GM20431 (cell line): ENCODE measurements at regions not wholly inside any gene's neighbourhood (a gene's known extent, or its start where the extent isn't known, plus 50 kb on each side); places are given as distances from the start of the nearest gene placed in this dataset.
"Not testable (repeated sequence)": the region's sequence is repeated elsewhere in the genome, so short reads cannot be mapped to it uniquely, and the experiment has no call there.

Experiments
- in situ Hi-C: fragments of 300-500 bp; cut with MseI, MboI; formaldehyde crosslinking; loops from one replicate; pipeline ENCODE4 v1.15.0; 2020; ENCODE audit warnings: low sequenced_read_pairs; ENCODE audit not compliant: unreplicated experiment

- in situ Hi-C loops: no loop called here
Measured at GRCh38 chr11:15300341-15300740, 185.6 kb downstream of the INSC start.

GRCh38 chr11:15307619-15308024 lies 192.9 kb downstream of the INSC start:
- in situ Hi-C loops: no loop called here

- in situ Hi-C loops: no loop called here
Measured at GRCh38 chr11:15308840-15309239, 194.1 kb downstream of the INSC start.

DNA sequence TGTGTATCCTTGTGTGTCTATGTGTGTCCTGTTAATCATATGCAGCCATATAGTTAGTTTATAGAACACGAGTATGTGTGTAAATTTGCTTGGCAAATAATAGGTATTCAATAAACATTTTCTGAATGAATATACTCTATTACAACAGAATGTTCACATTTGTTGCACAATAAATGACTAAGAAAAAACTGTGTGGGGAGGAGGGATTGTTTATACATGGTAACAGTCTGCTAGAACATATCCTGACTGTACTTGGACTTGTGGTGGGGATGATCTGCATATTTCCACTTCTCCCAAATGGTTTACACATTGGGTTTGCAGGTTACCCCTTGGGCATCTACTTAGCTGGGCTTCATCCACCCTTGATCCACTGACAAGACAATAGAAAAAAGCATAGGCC lies 194.6 kb downstream of the INSC start:
- in situ Hi-C loops: no loop called here

- in situ Hi-C loops: no loop called here
Measured at GRCh38 chr11:15313862-15314261, 199.1 kb downstream of the INSC start.

GRCh38 chr11:15318814-15319213 lies 204.1 kb downstream of the INSC start:
- in situ Hi-C loops: no loop called here

GRCh38 chr11:15326520-15326919 lies 211.8 kb downstream of the INSC start:
- in situ Hi-C loops: no loop called here

- in situ Hi-C loops: no loop called here
Measured at GRCh38 chr11:15327786-15328231, 213.1 kb downstream of the INSC start.

DNA sequence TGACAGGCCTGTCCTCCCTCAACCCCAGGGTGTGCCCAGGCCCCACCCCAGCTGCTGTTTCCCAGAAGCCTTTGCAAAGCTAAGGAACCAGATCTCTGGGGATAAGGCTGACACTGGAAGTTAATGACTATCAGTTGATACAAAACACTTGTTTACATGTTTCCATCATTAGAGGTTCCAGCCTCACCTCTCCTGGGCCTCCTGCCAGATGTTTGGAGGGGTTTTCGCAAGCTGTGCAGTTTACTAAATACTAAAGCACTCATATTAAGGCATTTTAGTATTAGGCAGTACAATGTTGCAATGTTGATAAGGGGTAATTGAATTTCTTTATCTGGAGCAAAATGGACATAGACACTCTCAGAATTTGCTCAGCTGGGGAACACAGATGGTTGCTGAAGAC lies 218.7 kb downstream of the INSC start:
- in situ Hi-C loops: no loop called here

DNA sequence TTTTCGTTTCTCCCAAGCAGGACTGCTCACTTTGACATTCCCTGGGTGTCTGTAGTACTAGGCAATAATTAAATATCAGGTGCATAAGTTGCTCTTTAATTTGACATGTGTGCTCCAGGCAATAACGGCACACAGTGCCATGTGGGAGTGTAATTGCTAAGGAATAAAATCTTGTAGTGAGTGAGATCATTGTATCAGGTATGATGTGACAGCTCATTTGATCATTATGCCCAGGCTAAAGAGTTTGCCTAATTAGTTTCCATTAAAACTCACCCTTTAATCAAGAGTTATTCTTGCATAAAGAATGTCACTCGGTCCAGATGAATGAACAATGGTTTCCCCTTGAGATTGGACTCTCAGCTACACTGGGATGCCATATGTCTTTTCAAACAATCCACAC lies 220.0 kb downstream of the INSC start:
- in situ Hi-C loops: no loop called here

- in situ Hi-C loops: no loop called here
Measured at GRCh38 chr11:15336021-15336420, 221.3 kb downstream of the INSC start.

DNA sequence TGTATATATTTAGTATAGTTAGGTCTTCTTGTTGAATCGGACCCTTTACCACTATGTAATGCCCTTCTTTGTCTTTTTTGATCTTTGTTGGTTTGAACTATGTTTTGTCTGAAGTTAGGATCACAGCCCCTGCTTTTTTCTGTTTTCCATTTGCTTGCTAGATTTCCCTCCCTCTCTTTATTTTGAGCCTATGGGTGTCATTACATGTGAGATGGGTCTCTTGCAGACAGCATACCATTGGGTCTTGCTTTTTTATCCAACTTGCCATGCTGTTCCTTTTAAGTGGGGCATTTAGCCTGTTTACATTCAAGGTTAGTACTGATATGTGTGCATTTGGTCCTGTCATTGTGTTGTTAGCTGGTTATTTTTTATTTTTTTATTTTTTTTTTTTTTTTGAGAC lies 224.6 kb downstream of the INSC start:
- in situ Hi-C loops: no loop called here

- in situ Hi-C loops: no loop called here
Measured at GRCh38 chr11:15341587-15341986, 226.9 kb downstream of the INSC start.

DNA sequence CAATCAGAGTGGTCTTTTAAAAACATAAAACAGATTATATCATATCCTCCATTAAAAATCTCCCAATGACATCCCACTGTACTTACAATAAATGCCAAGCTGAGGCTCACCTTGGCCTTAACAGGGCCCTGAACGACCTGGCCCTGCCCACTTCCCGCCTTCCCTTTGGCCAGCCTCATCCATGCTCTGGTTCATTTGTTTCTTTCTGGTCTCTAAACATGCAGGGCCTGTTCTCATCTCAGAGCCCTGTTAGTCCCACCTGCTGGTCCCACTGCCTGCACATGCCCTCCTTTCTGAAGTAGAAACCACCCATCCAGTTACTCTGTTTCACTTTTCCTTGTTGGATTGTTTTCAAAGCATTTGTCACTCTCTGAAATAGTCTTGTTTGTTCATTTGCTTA lies 227.4 kb downstream of the INSC start:
- in situ Hi-C loops: no loop called here

- in situ Hi-C loops: no loop called here
Measured at GRCh38 chr11:15346907-15347306, 232.2 kb downstream of the INSC start.

- in situ Hi-C loops: no loop called here
Measured at GRCh38 chr11:15347969-15348734, 233.4 kb downstream of the INSC start.

- in situ Hi-C loops: no loop called here
Measured at GRCh38 chr11:15349413-15349812, 234.7 kb downstream of the INSC start.

GRCh38 chr11:15361316-15361715 lies 246.6 kb downstream of the INSC start:
- in situ Hi-C loops: no loop called here

- in situ Hi-C loops: not testable (repeated sequence)
Measured at GRCh38 chr11:15365286-15365685, 250.6 kb downstream of the INSC start.

GRCh38 chr11:15367695-15368094 lies 253.0 kb downstream of the INSC start:
- in situ Hi-C loops: no loop called here

GRCh38 chr11:15370495-15371147 lies 255.9 kb downstream of the INSC start:
- in situ Hi-C loops: no loop called here

DNA sequence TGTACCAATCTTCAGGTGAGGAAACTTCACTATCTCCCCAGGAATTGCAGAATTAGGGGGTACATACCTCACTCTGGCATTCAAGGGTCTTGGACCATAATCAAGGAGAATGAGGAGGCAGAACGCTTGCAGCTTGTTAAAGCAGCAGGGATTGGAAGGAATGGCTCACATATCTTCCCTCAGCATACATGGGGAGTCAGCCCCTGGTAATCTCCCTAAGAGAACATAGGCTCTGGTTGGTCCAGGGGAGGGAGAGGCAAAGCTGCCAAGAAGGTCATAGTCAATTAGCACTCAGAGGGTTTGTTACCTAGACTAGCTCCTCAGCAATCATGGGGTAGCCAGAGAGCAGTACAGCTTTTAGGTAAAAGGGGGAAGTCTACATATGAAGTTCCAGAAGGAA lies 256.8 kb downstream of the INSC start:
- in situ Hi-C loops: no loop called here
